OCI-LY1 (cell line): ENCODE measurements at regions not wholly inside any gene's neighbourhood (a gene's known extent, or its start where the extent isn't known, plus 50 kb on each side); places are given as distances from the start of the nearest gene placed in this dataset.

Experiments
- H2AFZ ChIP-seq: fragments of 200-600 bp; sonication (generic), shearing (Covaris generic); 2 replicates; pipeline ENCODE4 v1.6.0; 2014; ENCODE audit warnings: antibody characterized with exemption, mild to moderate bottlenecking, low read length
- H3F3A ChIP-seq: fragments of 200-600 bp; sonication (generic), shearing (Covaris generic); 2 replicates; pipeline ENCODE4 v1.6.0; 2014; ENCODE audit warnings: mild to moderate bottlenecking, antibody characterized with exemption, low read length, moderate library complexity; ENCODE audit not compliant: insufficient read depth
- H3K27ac ChIP-seq: fragments of 200-600 bp; sonication (generic); 2 replicates; pipeline ENCODE4 v1.5.1; 2014; ENCODE audit warnings: low read length, mixed run types, mild to moderate bottlenecking, low read depth; ENCODE audit not compliant: poor library complexity, severe bottlenecking
- H3K27me3 ChIP-seq: fragments of 200-600 bp; sonication (generic); 2 replicates; pipeline ENCODE4 v1.6.0; 2014; ENCODE audit warnings: antibody characterized with exemption, mild to moderate bottlenecking, low read length, moderate library complexity; ENCODE audit not compliant: insufficient read depth
- H3K36me3 ChIP-seq: fragments of 200-600 bp; sonication (generic); 2 replicates; pipeline ENCODE4 v1.6.1; 2014; ENCODE audit warnings: mild to moderate bottlenecking, antibody characterized with exemption, low read length, moderate library complexity, mixed read lengths; ENCODE audit not compliant: insufficient read depth
- H3K4me1 ChIP-seq: fragments of 200-600 bp; sonication (generic); 2 replicates; pipeline ENCODE4 v1.5.1; 2014; ENCODE audit warnings: mild to moderate bottlenecking, low read length, moderate library complexity; ENCODE audit not compliant: insufficient read depth, severe bottlenecking
- H3K4me2 ChIP-seq: fragments of 200-600 bp; sonication (generic), shearing (Covaris generic); 2 replicates; pipeline ENCODE4 v1.6.1; 2014; ENCODE audit warnings: low read length
- H3K4me3 ChIP-seq: fragments of 200-600 bp; sonication (generic); 2 replicates; pipeline ENCODE4 v1.5.1; 2014; ENCODE audit warnings: low read length, low read depth, mild to moderate bottlenecking, mixed read lengths; ENCODE audit not compliant: poor library complexity, severe bottlenecking
- H3K79me2 ChIP-seq: fragments of 200-600 bp; shearing (Covaris generic); 2 replicates; pipeline ENCODE4 v1.6.1; 2016; ENCODE audit warnings: mixed run types, low read length, mixed read lengths; ENCODE audit not compliant: insufficient read depth
- H3K9ac ChIP-seq: fragments of 200-600 bp; sonication (generic), shearing (Covaris generic); 2 replicates; pipeline ENCODE4 v1.6.1; 2014; ENCODE audit warnings: mild to moderate bottlenecking, low read length, mixed read lengths
- H3K9me2 ChIP-seq: fragments of 200-600 bp; sonication (generic), shearing (Covaris generic); 2 replicates; pipeline ENCODE4 v1.6.1; 2014; ENCODE audit warnings: low read depth, mild to moderate bottlenecking, low read length, mixed read lengths
- H3K9me3 ChIP-seq: fragments of 200-600 bp; shearing (Covaris generic); 2 replicates; pipeline ENCODE4 v1.6.1; 2014; ENCODE audit warnings: low read length, mixed read lengths
- H4K20me1 ChIP-seq: fragments of 200-600 bp; sonication (generic), shearing (Covaris generic); 2 replicates; pipeline ENCODE4 v1.6.0; 2016; ENCODE audit warnings: mild to moderate bottlenecking, low read length; ENCODE audit not compliant: insufficient read depth
- CTCF ChIP-seq: fragments of 200-600 bp; sonication (generic), shearing (Covaris generic); IDR thresholded peaks from 2 replicates; pipeline ENCODE4 v1.5.1; 2017; ENCODE audit warnings: mild to moderate bottlenecking, antibody characterized with exemption, low read length, moderate library complexity, mixed read lengths
- EZH2 ChIP-seq: fragments of 200-600 bp; sonication (generic), shearing (Covaris generic); IDR thresholded peaks from 2 replicates; pipeline ENCODE4 v1.8.0; 2017; ENCODE audit warnings: borderline replicate concordance, mixed run types, mild to moderate bottlenecking, antibody characterized with exemption, low read length, moderate library complexity, mixed read lengths

DNA sequence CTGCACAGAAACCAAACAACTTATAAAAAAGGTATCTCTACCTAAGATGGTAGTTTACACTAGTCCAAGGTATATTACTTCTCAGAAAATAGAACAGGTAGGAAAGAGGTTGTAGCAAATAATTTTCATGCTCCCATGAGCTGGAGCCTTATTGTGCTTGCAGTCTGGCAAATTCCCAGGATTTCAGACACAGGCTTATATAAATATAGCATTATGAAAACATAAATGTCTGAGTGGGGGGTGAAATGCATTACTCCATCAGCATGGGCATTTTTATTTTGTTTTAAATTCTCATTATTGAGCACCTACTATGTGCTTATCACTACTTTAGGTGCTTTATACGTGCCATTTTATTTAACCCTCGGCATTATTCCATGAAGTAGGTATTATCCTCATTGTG is 83.0 kb upstream of the PHYHIPL start:
- Histone ChIP-seq H3K4me3 (no peak overlapping the region), H3K79me2 (no peaks in the 10 kb centered on the region), H4K20me1 (no peaks in the 10 kb centered on the region), H2AFZ (no peak overlapping the region), H3K9me3 (no peaks in the 10 kb centered on the region), H3K36me3 (no peaks in the 10 kb centered on the region), H3K4me1 (no peaks in the 10 kb centered on the region), H3K9me2 (no peaks in the 10 kb centered on the region), H3K27me3 (no peaks in the 10 kb centered on the region), H3F3A (no peaks in the 10 kb centered on the region), H3K9ac (no peak overlapping the region), H3K27ac (no peak overlapping the region), H3K4me2 (no peak overlapping the region)
- no peak for TF ChIP-seq CTCF
- no peak for TF ChIP-seq EZH2

- Histone ChIP-seq H3K27ac (no peak overlapping the region), H3K4me1 (no peaks in the 10 kb centered on the region), H3K4me2 (no peak overlapping the region), H2AFZ (no peak overlapping the region), H3F3A (no peaks in the 10 kb centered on the region), H3K4me3 (no peak overlapping the region), H3K36me3 (no peaks in the 10 kb centered on the region), H3K9ac (no peak overlapping the region), H3K9me2 (no peaks in the 10 kb centered on the region), H3K9me3 (no peaks in the 10 kb centered on the region), H3K79me2 (no peaks in the 10 kb centered on the region), H4K20me1 (no peaks in the 10 kb centered on the region), H3K27me3 (no peaks in the 10 kb centered on the region)
- no peak for TF ChIP-seq CTCF
- no peak for TF ChIP-seq EZH2
These were observed 79.8 kb upstream of the PHYHIPL start for GRCh38 chr10:59096631-59097030.

DNA sequence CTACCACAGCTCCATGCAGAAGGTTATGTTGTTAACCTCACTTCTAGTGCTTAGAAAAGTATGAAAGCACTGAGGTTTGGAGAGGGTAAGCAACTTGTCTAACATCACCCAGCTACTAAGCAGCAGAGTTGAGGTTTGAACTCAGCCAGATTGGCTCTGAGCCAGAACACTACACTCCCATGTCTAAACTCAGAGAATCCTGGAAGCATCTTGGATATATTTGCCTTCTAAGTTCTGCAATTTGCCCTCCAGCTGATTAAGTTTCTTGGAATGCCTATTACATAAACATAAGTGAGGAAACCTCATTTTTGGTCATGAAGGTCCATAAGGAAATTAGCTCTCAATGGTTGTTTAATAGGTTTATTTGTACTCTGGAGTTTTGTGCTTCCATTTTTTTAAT is 78.1 kb upstream of the PHYHIPL start:
- Histone ChIP-seq H3K4me3 (no peak overlapping the region), H3K9me3 (no peaks in the 10 kb centered on the region), H3K79me2 (no peaks in the 10 kb centered on the region), H3K4me1 (no peaks in the 10 kb centered on the region), H3K9ac (no peak overlapping the region), H3K27me3 (no peaks in the 10 kb centered on the region), H3K9me2 (no peaks in the 10 kb centered on the region), H3K27ac (no peak overlapping the region), H3K36me3 (no peaks in the 10 kb centered on the region), H4K20me1 (no peaks in the 10 kb centered on the region), H2AFZ (no peak overlapping the region), H3F3A (no peaks in the 10 kb centered on the region), H3K4me2 (no peak overlapping the region)
- TF ChIP-seq EZH2 (no peak), CTCF (no peak)
